22Rv1 (cell line): ENCODE measurements at regions not wholly inside any gene's neighbourhood (a gene's known extent, or its start where the extent isn't known, plus 50 kb on each side); places are given as distances from the start of the nearest gene placed in this dataset.

ENCODE experiments used
- CTCF ChIP-seq: fragments of 450-650 bp; IDR thresholded peaks from 2 replicates; pipeline ENCODE4 v1.5.1; 2017; ENCODE audit warnings: mild to moderate bottlenecking
- ZFX ChIP-seq: fragments of 450-650 bp; IDR thresholded peaks from 2 replicates; pipeline ENCODE4 v1.6.1; 2017; ENCODE audit warnings: antibody characterized with exemption, borderline replicate concordance

GRCh38 chr4:123050018-123050417 is 127.6 kb upstream of the NUDT6 start:
- no peak for TF ChIP-seq CTCF
- no peak for TF ChIP-seq ZFX
